K562 (cell line): ENCODE measurements at regions not wholly inside any gene's neighbourhood (a gene's known extent, or its start where the extent isn't known, plus 50 kb on each side); places are given as distances from the start of the nearest gene placed in this dataset.

Experiments used
- CHD7 ChIP-seq: fragments of 200-600 bp; sonication (generic); IDR thresholded peaks from one replicate; pipeline ENCODE4 v1.6.1; 2012; ENCODE audit warnings: mild to moderate bottlenecking, low read depth, low read length, inconsistent platforms
- ELK3 ChIP-seq: fragments of 450-650 bp; formaldehyde crosslinking; IDR thresholded peaks from 2 replicates; pipeline ENCODE4 v1.4.0; 2020; ENCODE audit warnings: mild to moderate bottlenecking
- FOXP1 ChIP-seq: sonication (generic); formaldehyde crosslinking; IDR thresholded peaks from 2 replicates; pipeline ENCODE4 v1.8.0; 2022; ENCODE audit warnings: mild to moderate bottlenecking, missing genetic modification reagents
- GATAD2B ChIP-seq: fragments of 450-650 bp; IDR thresholded peaks from 2 replicates; pipeline ENCODE4 v1.6.1; 2017; ENCODE audit warnings: mild to moderate bottlenecking, borderline replicate concordance
- IRF9 ChIP-seq: fragments of 450-650 bp; IDR thresholded peaks from 2 replicates; pipeline ENCODE4 v1.6.1; 2016; ENCODE audit warnings: missing biosample characterization, missing genetic modification characterization
- KAT2B ChIP-seq: IDR thresholded peaks from one replicate; pipeline ENCODE4 v1.6.1; 2012; ENCODE audit warnings: low read depth, mild to moderate bottlenecking, control low read depth, inconsistent platforms, low read length, moderate library complexity
- NCOA6 ChIP-seq: fragments of 450-650 bp; IDR thresholded peaks from 2 replicates; pipeline ENCODE4 v1.6.1; 2017; ENCODE audit warnings: mild to moderate bottlenecking
- PCBP2 ChIP-seq: fragments of 200-400 bp; formaldehyde crosslinking; IDR thresholded peaks from 2 replicates; pipeline ENCODE4 v1.6.1; 2018; ENCODE audit warnings: low read length, low read depth, mild to moderate bottlenecking, moderate library complexity; ENCODE audit not compliant: poor library complexity, severe bottlenecking
- SIN3A ChIP-seq, 2 experiments: fragments of 150-350 bp in 1 of 2; IDR thresholded peaks; 2 replicates each; pipeline ENCODE4 v1.6.1; 2011 to 2016; ENCODE audit warnings: borderline replicate concordance in 2 of 2, low read depth in 2 of 2, low read length in 2 of 2, mild to moderate bottlenecking in 2 of 2, moderate library complexity in 2 of 2; ENCODE audit not compliant: control insufficient read depth in 1 of 2
- ZBTB11 ChIP-seq, 3 experiments: fragments of 200-800 bp in 1 of 3; fragments of 250-450 bp in 1 of 3; fragments of 450-650 bp in 1 of 3; sonication (Bioruptor Pico) in 1 of 3; sonication (Bioruptor generic) in 1 of 3; formaldehyde crosslinking in 1 of 3; IDR thresholded peaks; 2 replicates each; pipeline versions ENCODE4 v1.6.1 to v1.8.0; 2016 to 2022; ENCODE audit warnings: mild to moderate bottlenecking in 2 of 3, missing genetic modification characterization in 2 of 3, missing compliant biosample characterization in 1 of 3, moderate library complexity in 1 of 3

- TF ChIP-seq NCOA6 (no peak), SIN3A (IDR thresholded peaks at IDR 0.05; ENCODE audit: borderline replicate concordance in 2 of 2, control insufficient read depth in 1 of 2, low read depth in 2 of 2, low read length in 2 of 2) (no peak), GATAD2B (no peak), PCBP2 (no peak), IRF9 (tag) (no peak), ZBTB11 (CRISPR knock-in tag; IDR thresholded peaks at IDR 0.05) (no peak), KAT2B (no peak), FOXP1 (CRISPR knock-in tag) (no peak), ELK3 (no peak), CHD7 (no peak)
These were observed 127.3 kb downstream of the RAP2B start (continued) for GRCh38 chr3:153289334-153289808.
